Stimulated activated CD4-positive, alpha-beta T cell treated with anti-CD3 and anti-CD28 coated beads, Interleukin-1b, Interleukin-23, amount 100 ng/mL, for 1 hour (primary cell): ENCODE measurements at regions not wholly inside any gene's neighbourhood (a gene's known extent, or its start where the extent isn't known, plus 50 kb on each side); places are given as distances from the start of the nearest gene placed in this dataset.

Source experiments
- DNase-seq, 2 donors: peaks; one replicate each; pipeline ENCODE4 v3.0.0-alpha.2; 2020; ENCODE audit warnings: low read depth in 2 of 2

DNA sequence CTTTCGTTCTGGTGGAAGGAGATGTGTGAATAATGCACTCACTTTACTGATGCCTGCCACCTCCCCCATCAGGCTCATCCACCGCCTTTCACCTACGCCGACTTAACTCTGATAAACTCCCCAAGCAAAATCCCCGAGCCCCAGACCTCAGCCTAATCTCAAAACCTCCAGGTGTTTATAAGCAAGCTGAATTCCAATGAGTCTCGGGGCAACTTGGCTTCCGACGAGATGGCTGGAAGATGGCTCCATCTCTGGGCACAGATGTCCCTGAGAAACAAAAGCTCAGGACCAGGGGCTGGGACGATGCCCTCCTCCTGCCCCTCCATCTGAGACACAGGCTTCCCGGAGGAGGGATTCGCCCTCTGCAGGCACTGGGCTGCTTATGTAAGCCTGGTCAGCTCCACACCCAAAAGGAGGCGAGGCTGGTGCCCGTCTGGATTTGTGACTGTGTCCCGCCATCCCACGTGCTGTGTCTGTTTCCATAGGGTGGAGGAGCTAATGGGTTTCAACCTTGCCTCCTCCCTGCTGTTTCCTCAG lies 386.4 kb upstream of the TNRC6C start:
- DNase-seq: no peak

DNA sequence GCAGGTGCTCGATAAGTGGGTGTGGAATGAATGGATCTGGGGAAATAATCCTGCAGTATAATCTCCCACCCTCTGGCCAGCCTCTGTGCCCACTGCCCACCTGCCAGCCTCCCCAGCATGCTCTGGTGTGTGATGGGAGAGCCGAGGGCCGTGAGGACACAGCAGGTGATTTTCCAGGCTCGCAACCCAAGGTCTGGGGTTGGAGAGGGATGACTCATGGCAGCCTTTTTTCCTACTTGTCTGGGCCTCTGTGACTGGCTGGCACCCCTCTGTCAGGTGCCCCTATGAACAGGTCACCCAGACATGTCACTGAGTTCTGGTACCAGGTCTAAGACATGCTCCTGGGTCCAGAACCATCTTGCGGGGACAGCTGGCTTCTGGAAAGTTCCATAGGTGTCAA lies 385.7 kb upstream of the TNRC6C start:
- no peak for DNase-seq

DNA sequence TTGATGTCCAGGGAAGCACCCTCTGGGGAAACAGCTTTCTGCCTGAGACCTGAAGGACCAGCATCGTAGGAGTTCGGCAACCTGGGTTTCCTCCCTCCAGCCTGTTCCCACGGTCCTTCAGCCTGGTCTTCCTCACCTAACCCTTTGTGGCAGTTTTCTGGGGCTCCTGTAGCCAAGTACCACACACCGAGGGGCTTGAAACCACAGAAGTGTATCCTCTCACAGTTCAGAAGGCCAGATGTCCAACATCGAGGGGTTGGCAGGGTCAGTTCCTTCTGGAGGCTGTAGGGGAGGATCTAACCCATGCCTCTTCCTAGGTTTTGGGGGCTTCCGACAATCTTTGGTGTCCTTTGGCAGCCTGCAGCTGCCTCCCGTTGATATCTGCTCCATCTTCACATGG lies 381.0 kb upstream of the TNRC6C start:
- DNase-seq: no peak

DNA sequence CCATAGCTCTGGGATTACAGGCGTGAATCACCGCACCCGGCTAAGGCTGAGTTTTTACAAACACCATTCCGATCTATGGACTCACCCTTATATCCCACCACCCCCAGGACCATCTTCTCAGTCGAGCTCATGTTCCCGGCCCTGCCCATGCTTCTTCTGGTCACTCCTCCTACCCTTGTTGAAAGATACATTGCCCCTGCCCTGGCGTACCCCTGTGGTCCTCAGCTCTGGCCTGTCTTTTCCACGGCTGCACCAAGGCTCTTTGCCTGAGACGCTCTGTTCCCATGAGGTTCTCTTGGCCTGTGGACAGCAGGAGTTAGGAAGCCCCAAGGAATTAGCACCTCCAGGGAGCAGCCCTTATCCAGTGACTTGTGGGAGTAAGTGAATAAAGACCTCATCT lies 379.4 kb upstream of the TNRC6C start:
- DNase-seq: no peak

DNA sequence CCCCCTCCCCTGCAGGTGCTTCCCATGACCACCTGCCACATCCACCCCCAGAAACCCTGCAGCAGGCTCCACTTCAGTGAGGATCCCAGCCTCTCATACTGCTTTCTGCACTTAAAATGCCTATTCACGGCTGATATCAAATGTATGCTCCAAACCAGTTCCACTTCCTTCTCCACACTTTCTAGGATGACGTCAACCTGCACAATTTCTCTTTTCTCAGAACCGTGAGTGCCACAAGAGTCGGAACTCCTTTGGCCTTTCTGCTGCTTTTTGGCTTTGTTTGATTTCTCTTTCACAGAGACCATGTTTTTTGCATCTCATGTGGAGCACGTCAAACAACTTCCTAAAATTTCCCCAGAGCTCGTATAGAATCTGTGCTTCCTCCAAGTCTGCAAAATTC lies 378.8 kb upstream of the TNRC6C start:
- DNase-seq: no peak

DNA sequence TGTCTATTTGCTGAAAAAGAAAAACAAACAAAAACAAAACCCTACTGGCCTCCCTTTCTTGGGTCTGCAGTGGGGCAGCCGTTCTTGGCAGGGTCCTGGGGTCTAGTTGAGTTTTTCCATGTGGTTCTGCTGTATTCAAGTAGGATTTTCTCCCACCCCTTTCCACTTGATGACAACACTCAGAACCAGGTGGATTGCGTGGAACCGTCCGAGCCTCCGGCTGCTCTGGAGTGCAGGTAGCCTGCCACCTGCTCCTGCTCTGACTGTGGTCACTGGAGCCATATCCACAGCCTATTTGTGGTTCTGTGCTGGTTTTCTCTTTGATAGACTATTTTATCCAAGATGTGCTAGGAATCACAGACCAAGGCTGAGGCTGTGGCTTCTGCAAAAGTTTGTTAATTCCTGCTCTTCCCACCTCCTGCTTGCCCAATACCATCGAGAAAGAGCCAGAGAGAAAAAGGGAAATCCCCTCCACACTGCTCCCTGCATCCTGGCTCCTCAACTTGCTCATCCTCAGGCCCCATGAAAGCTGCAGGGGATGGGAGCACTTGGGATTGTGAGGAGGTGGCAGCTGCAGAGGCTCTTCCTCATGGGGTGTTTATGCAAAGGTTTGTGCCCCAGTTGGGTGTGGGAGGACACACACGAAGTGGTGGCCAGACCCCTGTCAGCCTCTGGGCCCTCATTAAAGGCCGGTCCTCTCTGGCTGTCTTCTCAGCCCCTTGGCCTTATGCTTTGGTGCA lies 377.8 kb upstream of the TNRC6C start:
- DNase-seq: no peak

DNA sequence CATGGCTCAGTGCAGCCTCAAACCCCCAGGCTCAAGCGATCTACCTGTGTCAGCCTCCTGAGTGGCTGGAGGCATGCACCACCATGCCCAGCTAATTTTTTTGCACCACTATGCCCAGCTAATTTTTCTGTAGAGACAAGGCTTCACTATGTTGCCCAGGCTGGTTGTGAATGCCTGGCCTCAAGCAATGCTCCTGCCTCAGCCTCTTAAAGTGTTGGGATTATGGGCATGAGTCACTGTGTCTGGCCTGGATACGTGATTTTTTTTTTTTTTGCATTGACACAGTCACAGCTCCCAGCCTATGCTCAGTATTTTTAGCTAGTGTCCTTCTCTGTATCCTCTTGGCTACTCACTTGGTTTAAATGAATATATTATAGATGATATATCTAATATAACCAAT lies 377.0 kb upstream of the TNRC6C start:
- no peak for DNase-seq

DNA sequence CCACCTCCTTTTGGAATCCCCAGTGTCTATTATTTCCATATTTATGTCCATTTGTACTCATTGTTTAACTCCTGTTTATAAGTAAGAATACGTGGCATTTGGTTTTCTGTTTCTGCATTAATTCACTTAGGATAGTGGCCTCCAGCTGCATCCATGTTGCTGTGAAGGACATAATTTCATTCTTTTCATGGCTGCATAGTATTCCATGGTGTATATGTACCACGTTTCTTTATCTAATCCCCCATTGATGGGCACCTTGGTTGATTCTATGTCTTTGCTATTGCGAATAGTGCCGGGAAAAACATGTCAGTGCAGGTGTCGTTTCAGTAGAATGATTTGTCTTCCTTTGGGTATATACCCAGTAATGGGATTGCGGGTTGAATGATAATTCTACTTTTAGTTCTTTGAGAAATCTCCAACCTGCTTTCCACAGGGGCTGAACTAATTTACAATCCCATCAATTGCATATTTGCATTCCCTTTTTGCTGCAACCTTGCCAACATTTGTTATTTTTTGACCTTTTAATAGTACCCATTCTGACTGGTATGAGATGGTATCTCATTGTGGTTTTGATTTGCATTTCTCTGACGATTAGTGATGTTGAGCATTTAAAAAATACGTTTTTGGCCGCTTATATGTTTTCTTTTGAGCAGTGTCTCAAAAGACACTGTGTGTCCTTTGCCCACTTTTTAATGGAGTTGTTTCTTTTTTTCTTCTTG lies 373.2 kb upstream of the TNRC6C start:
- no peak for DNase-seq

DNA sequence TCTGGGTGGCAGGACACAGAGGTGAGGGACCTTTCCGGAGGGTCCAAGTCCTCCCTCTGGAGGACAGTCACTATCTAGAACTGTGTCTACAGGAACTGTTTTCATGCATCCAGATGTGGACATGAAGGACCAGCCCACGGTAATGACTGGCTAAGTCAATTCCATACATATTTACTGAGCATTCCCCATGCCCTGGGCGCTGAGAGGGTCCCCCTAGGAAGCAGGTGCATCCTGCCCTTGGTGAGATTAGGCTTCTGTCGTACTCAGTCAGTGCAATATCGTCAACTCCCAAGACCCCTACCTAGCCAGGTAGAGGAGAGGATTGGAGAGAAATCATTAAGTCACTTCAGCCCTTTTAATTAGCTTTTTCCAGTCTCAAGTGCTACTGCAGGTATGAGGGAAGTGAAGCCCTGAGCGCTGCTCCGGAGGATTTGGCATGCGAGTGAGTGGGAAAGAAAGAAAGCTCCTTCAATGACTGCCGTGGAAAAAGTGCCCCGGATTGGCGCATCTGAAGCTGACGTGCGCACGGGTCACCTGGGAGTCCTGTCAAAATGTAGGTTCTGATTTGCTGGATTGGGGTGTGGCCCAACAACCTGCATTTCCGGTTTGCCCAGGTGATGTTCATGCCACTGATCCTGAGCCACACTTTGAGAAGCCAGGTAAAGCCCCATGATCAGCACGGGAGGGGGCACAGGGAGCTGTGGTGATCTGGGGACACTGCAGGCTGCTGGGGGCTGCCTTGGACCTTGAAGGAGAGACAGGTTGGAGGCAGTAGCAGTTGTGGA lies 367.4 kb upstream of the TNRC6C start:
- no peak for DNase-seq

DNA sequence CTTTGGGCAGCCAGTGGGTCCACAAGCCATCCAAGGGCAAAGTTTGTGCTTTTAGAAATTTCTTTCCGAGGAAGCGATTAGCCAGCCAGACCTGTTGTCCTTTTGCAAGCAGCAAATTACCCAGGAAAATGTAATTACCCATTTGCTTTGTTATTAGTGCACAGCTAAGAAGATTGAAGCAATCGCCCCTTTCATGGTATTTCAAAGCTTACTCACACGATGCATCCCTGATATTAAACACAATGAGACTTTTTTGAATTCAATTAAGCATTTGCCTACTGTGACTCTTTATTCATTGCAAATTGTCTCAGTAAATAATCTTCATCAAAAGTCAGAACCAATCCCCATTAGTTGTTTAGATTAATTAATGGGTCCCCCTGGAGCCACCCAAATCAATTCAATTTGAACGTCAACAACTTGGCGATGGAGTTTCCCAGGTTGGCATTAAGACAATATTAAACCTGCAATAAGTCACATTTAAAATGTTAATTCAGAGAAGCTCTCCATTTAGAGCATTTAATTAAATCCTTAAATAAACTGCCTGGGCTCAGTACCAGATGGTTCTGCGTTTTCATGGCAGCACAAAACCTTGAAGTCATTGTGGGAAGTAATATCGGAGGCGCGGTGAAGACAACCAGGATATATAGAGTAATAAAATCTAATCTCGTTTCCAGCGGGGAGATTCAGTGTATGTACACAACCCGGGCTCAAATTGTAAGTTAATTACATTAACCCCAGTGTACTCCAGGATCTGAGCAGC lies 366.2 kb upstream of the TNRC6C start:
- no peak for DNase-seq

DNA sequence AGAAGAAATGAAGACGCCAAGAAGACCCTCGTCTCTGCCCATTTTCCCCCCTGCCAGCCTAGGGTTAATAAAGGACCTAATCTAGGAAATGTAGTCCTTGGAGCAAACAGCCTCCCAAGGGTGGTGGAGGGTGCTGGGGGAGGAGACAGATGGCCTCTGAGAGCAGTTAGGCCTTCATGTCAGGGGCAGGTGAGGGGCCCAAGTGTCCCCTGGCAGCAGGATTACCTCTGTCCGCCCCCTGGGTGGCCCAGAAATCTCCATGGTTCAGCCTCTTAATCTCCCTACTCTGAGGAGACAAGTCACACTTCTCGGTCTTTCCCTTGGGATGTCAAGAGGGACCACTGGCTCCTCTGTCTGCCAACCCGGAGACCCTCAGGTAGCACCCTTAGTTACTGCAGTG lies 365.4 kb upstream of the TNRC6C start:
- DNase-seq: no peak

DNA sequence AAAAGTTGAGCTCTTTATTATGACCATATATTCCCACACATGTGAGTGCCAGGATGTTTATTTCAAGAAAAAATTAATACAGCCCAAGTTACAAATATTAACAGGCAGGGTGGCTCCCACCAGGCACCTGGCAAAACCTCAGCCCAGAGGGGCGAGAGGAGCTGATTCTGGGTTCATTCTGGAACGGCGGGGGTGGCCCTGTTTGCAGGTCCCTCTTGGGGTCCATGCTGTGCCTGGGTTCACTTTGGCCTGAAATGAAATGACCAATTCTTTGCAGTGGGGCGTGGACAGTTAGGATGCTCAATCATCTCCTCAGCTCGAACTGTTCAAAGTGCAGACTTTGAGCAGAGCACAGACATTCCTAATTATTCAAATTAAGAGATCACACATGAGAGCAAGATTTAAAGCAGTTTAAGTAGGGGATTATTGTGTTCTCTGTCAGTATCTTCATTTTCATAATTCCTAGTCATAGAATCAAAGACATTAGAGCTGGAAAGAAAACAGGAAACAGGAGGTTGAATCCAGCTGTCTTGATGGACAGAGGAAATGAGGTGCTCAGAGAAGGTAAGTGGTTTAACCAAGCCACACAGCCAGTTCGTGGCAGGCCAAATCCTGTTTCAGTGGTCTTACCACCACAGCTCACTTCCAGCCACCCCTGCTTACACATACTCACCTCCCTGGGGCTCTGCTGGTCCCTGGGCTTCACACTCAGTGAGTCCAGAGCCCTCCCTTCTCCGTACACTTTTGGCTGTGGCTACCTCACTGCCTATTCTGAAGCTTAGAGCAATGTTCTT lies 363.9 kb upstream of the TNRC6C start:
- no peak for DNase-seq

DNA sequence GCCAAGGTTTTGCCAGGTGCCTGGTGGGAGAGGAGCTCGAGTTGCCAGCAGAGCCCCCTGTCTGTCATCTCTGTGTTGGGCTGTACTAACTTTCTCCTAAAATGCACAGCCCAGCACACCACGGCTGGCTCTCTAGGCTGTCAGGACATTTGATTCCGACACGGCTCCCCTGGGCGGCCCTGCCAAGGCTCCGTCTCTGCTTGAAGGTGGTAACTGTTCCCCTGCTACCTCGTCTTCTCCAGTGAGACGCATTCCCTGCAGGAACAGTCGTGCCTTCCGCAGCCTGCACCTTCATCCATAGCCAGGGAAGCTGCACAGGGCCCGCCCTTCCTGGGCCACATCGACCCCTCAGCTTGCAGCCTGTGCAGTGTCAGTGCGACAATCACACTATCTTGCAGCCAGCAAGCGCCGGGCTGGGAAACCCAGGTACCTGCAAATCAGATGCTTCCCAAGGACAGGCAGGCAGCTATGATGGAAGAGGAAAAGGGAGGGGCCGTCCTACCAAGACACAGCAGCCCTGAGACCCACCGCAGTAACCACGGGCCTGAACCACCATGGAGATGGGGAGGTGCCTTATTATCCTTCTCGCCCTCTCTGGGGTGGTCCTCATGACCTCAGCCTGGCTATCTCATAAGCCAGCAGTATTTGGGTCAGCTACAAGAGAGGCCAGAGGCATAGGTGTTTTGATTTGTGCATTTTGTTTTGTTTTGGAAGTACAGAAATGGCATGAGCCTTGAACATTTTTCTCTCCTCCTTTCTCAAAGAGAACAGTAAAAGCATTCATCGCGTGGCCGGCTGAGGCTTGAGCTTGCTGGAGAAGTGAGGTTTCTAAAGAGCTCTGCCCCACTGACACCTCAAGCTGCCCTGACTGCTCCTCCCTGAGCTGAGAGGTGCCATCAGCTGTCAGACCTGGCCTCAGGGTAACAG lies 361.7 kb upstream of the TNRC6C start:
- DNase-seq: no peak

DNA sequence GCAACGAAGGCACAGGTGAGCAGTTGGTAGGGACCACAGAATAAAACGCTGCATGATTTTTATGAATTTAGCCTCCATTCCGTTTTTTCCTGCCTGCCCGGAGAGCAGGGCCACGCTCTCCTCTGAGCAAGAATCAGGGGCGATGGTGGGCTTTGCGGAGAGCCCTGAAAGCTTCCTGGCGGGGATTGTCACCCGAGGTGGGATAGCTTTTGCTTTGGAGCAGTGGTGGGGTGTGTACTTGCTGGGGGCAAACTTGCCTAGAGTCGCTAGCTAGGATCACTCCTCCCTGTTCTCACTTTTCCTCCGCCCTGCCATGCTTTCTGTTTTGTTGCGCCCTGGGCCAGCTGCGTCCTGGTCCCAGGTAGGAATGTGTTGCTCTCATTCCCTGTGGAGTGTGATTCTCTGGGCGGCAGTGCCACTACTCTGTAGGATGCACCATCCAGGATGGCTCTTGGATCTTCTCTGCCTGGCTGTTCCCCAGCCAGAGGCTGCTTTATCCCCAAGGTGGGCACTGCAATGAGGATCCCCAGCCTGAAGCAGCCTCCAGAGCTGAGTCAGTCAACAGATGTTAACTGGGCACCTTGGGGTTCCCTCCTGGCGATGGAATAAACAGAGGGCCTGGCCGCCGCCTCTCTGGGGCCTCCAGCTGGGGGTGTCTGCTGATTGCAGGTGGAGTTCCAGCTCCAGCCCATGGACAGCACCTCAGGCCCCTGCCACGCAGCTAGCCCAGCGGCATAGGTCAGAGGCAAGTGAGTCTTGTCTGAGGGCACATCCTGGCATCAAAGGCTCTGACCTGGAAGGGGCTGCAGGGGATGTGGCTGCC lies 360.9 kb upstream of the TNRC6C start:
- DNase-seq: no peak

DNA sequence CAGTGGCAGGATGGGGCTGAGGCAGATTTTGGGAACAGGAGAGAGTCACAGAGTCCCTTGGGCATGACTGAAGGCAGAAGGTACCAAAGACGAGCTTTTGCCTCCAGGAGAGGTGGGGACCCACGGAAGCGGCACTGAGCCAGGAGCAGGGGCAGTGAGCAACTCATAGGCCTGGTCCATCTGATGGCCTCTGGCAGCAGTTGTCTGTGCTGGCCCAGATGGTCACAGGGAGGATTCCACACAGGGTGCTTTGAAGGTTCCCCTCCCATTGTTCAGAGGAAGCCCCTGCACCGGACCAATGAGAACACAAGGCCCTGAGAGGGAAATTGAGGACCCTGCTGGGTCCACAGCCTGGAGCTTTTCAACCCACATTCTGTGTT lies 360.3 kb upstream of the TNRC6C start:
- no peak for DNase-seq

DNA sequence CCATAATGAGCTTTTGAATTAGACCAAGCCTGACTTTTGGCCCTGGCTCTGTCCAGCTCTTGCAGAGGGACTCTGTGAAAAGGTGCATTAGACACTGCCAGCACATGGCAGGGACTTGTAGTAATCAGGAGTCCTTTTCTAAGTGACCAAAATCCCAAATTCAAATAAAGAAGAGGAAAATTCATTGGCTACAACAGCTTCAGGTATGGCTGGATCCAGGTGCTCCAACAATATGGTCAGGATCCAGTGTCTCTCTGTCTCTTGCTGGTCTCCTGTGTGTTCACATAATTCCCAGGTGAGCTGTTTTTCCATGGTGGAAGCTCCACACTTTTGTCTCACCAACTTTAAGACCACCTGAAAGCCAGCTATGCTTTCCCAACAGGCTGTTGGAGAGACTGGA lies 358.8 kb upstream of the TNRC6C start:
- no peak for DNase-seq

DNA sequence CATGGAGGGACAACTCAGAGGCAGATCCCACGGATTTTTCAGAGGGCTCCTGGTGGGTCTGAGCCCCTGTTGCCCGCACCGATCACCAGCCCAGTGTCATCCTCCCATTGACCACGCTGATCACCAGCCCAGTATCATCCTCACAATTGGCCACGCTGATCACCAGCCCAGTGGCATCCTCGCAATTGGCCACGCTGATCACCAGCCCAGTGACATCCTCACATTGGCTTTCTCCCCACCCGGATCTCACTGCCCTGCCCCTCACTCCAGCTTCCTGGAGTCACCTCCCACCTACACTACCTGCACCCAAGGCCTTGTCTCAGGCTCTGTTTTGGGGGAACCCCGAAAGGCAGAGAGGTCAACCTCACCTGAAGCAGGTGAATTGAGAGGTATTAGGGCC lies 358.2 kb upstream of the TNRC6C start:
- no peak for DNase-seq

DNA sequence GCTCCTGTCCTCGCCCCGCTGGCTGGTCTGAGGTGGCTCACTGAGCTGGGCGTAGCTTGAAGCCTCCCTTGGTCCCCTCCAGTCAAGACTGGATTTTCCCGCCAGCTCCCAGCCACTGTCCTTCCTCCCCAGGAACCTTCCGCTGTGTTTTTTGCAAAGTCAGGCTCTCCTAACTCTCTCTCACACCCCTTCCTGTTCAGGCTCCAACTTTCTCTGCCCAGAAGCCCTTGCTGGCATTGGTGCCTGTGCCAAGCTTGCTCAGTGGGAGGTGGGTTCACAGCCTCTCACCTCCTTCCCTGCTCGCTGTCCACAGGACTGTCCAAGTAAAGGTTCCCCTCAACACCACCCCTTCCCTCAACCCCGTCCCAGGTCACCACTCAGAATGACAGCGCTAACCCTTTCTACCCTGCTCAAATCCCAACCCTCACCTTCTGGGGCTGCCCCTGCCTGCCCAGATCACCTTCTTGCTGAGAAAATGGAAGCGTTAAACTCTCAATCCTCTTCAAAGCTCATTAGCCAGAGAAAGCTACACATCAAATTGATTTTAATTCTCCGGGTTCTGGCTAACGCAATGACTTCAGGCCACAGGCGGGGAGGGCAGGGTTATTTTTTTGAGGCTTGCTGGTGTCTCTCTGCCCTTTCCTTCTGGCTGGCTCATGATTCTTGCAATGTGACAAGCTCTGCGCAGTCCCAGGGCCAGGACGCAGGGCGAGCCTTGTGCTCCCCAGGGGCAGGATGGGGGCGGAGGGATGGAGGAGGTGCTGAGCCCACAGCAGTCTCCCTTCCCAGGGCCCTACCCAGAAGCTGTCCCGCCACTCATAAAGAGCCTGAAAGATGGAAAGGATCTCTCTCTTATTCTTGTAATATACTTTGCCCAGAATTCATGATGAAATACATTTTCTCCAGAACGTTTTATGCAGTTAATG lies 357.2 kb upstream of the TNRC6C start:
- no peak for DNase-seq
